Globus pallidus (tissue), 1 donor: ENCODE measurements at regions not wholly inside any gene's neighbourhood (a gene's known extent, or its start where the extent isn't known, plus 50 kb on each side); places are given as distances from the start of the nearest gene placed in this dataset.

Experiments
- DNase-seq: peaks from one replicate; pipeline ENCODE4 v3.0.0-alpha.2; 2015; ENCODE audit warnings: low spot score

DNA sequence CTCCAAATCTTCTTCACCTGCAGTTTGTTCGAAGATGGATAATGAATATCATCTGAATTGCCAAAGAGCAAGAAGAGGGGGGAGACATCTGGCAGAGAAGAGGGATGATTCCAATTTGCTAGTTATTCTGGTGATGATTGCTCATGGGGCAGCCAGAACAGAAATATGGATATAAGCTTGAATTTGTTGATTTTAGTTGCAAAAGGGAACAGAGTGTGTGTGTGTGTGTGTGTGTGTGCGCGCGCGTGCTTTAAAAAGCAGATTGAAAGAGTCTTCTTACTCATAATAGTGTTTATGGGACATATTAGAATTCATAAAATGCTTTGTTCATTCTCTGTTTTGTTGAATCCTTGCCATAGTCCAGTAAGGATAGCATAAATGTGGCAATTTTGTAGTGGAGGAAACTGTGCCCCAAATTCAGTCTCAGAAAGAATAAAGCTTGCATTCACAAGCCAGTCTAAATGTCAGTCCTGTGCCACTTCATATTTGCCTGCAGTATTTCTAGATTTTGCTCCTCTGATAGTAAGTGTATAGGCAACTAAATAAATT, 436.3 kb upstream of the KLF4 start:
- no peak for DNase-seq

DNA sequence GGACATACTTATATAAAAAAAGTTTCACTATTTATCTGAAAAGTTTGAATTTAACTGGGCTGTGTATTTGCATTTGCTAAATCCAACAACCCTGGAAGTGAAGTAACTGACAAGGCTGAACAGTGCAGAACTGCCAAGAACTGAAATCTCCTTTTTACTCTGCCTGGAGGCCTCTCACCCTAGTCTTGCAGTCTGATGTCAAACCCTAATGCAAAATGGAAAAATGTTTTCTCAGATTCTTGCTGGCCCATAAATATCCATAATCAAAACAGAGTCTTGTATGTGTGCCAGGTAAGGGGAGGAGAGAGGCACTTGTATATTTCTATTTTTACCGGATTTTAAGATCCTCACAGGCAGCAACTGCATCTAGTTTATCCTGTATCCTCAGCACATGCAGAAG, 432.7 kb upstream of the KLF4 start:
- DNase-seq: no peak

DNA sequence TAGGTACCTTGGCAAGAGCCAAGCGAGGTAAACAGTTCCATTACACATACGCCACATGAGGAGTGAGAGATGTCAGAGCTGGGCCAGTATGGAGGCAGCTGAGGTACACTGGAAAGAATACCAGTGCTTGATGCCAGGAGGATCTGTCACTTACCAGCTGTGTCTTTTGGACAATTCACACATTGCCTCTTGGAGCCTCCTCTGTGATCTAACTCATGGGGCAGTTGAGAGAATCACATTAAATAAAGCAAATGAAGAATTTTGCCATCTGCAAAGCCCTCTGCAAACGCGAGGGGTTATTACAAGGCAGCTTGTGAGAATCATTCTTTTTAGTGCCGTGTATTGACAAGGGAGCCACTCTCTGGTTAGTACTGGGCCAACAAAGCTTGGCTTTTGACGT, 429.7 kb upstream of the KLF4 start:
- DNase-seq: peak; percentile 63

DNA sequence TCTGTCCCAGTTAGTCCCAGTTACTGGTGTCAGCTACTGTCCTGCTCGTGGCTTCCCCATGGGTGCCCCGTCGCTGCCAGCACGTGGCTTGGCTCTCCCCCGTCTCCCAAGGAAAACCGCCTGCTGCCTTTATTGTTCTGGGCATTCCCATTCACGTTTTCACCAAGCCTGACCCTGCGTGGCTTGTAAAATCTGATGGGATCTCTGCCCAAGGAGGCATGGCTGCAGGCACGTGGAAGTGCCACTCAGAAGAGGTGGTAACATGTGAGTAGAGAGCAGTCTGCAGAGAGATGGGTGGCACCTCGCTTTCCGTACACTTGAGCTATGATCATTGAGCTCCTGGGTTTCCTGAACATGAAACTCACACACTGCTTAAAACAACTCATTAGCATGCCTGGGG, 429.2 kb upstream of the KLF4 start:
- DNase-seq: no peak

DNA sequence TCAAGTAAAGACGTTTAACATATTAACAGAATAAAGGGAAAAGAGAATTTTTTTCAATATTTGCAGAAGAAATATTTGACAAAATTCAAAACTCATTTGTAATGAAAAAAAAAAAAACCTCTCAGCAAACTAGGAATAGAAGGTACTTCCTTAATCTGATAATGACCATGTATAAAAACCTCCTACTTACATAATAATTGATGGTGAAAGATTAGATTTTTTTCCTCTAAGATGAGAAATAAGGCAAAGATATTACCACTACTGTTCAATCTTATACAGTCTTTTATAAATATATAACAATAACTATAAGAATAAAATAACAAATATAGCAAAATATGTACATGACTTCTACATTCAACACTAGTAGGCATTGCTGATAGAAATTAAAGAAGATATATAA, 424.6 kb upstream of the KLF4 start:
- no peak for DNase-seq

DNA sequence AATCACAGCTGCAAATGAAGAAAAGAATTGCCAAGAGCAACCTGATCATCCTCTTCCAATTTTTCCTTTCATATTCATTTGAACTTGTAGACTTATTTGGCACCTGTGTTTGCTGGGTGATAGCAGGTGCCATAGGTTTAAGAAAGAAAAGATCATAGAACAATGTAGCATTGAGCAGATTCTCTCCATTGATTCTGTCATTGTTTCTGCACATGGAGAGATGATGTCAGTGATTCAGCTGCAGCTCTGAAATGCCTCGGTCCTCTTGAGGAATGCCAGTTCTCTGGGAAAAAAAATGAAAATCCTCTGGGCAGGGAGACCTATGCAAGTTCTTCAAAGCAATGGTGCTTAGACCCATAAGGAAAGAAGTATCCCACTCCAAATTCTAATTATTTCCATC, 418.1 kb upstream of the KLF4 start:
- DNase-seq: peak; percentile 89

- no peak for DNase-seq
These were observed 417.7 kb upstream of the KLF4 start for GRCh38 chr9:107907255-107907654.

DNA sequence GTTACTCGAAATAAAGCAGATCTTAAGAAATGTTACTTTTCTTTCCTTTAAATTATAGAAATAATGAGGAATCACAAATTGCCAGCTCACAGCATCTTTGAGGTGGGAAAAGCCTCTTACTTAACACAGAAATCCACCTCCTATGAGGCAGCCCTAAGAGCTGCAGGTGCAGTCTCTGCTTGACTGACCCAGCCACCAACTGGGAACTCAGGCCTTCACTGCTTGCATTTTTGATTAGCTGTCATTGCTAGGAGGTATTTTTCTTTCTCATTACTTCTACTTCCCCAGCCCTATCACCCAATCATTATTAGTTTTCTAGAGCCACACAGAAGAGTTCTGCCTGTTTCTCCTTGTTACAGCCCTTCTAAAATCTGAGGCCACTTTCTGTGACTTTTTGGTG, 416.5 kb upstream of the KLF4 start:
- DNase-seq: no peak

- peak; percentile 62 for DNase-seq
These were observed 415.9 kb upstream of the KLF4 start for GRCh38 chr9:107905308-107906020.

GRCh38 chr9:107899961-107900330, 410.4 kb upstream of the KLF4 start:
- no peak for DNase-seq

DNA sequence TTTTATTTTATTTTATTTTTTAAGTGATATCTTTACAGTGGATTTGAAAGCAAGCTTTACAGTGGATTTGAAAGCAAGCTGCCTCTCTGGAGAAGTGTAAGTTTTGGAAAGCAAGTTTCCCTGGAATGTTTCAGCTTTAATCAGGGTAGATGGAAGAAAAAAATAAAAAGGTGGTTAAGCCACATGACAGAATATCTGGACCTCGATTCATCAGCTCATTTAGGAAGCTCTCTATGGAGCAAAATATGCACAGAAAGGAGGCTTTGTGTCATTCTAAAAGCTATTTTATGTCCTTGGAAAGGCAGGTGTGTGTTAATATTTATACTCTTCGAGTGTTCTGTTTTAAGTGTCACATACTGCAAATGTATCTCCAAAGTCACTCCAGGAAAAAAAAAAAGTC, 409.2 kb upstream of the KLF4 start:
- DNase-seq: no peak

DNA sequence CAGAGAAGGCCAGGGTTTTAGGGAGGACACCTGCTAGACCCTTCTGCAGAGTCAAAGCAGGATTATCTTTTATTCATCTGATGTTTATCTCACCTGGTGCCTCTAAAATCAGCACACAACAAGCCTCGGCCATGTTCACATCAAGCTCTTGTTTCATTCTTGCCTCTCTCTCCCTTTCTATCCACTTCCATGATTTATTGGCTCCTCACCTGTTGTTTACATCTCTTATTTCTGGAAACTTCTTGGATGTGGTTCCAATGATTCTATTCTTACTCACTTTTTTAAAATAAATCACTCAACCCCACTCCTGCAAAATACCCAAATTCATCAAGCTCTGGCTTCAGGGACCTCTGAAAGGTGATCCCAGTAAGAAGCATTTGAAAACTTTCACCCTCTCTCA, 407.0 kb upstream of the KLF4 start:
- DNase-seq: no peak

DNA sequence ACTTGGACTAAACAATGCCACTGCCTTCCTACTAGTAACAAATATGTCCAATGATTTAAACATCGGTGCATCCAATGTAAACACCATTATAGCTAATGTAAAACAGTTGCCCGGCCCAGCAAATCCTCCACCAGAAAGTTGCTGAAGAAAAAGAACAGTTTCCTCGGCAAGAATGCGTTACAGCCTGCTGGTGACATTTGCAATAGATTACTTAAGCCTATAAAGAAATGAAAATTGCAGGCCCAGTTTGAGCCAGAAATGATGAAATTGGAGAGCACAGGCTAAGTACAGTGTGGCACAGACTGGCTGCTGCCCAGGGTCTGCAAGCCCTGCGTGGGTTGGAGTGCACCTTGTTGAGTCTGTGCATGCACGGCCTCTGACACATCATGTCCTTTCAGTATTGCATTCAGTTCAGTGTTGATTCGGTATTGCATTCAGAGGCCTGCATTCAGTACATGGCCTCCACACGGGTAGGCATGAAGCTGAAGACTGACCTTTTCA, 406.0 kb upstream of the KLF4 start:
- DNase-seq: no peak

- no peak for DNase-seq
These were observed 405.1 kb upstream of the KLF4 start for GRCh38 chr9:107894572-107895261.

GRCh38 chr9:107890921-107891465, 401.4 kb upstream of the KLF4 start:
- DNase-seq: no peak

- DNase-seq: no peak
These were observed 399.2 kb upstream of the KLF4 start for GRCh38 chr9:107888773-107889227.

GRCh38 chr9:107886826-107887225, 397.3 kb upstream of the KLF4 start:
- DNase-seq: no peak

GRCh38 chr9:107883496-107884124, 394.0 kb upstream of the KLF4 start:
- DNase-seq: no peak

- peak; percentile 49 for DNase-seq
These were observed 392.2 kb upstream of the KLF4 start for GRCh38 chr9:107881626-107882300.

GRCh38 chr9:107878462-107878861, 388.9 kb upstream of the KLF4 start:
- no peak for DNase-seq

DNA sequence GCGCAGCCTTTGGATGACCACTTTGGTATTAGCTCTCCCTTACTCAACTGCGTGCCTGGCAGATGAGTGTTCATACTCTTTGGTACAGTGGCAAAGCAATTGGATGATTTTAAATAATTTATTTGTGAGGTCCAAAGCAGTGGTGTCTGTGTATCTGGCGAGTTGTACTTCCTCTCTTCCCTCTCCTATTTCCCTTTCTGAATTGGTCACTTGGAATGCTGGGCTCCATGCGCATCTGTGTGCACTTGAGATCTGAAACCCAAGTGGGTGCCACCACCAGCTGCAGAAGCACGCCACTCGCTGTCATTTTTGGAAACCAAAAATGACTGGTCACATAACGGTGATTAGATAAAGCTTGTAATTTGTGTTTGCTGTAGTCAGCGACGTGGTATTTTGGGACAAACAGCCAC, 386.0 kb upstream of the KLF4 start:
- DNase-seq: no peak
